ENCODE measurements at regions not wholly inside any gene's neighbourhood (a gene's known extent, or its start where the extent isn't known, plus 50 kb on each side); places are given as distances from the start of the nearest gene placed in this dataset.

DNA sequence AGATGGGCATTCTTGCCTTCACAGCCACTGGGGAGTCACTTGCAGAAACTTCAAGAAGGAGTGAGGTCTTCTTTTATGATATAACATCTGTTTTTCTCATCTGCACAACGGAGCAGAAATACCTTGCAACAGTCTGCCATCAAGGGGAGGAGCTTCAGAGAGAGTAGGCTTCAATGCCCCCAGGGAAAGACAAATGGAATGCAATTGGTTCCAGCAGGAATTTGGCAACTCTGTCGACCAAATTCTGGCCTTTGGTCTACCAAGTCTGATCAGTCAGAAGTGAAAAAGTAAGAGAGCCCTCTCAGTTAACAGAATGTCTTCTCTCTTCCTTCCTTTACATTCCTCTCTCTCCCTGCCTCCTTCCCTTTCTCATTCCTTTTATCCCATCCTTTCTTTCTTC is 229.3 kb downstream of the IDS start:
- no peak overlapping the region for H3K27ac ChIP-seq
- H3K9ac ChIP-seq (ENCODE audit: low read depth in 2 of 2, low read length in 2 of 2): no peak overlapping the region
- no peaks in the 10 kb centered on the region for H3K36me3 ChIP-seq
- H3K4me3 ChIP-seq: no peak overlapping the region
- no peak for DNase-seq
- H3K4me1 ChIP-seq: no peaks in the 10 kb centered on the region
- no peaks in the 10 kb centered on the region for H3K27me3 ChIP-seq
- no peaks in the 10 kb centered on the region for H3K9me3 ChIP-seq
- TF ChIP-seq, protein P1, sequence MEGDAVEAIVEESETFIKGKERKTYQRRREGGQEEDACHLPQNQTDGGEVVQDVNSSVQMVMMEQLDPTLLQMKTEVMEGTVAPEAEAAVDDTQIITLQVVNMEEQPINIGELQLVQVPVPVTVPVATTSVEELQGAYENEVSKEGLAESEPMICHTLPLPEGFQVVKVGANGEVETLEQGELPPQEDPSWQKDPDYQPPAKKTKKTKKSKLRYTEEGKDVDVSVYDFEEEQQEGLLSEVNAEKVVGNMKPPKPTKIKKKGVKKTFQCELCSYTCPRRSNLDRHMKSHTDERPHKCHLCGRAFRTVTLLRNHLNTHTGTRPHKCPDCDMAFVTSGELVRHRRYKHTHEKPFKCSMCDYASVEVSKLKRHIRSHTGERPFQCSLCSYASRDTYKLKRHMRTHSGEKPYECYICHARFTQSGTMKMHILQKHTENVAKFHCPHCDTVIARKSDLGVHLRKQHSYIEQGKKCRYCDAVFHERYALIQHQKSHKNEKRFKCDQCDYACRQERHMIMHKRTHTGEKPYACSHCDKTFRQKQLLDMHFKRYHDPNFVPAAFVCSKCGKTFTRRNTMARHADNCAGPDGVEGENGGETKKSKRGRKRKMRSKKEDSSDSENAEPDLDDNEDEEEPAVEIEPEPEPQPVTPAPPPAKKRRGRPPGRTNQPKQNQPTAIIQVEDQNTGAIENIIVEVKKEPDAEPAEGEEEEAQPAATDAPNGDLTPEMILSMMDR (IDR thresholded peaks at IDR 0.05): no peak
- intact Hi-C loops (cut with DNase I): no loop called here

DNA sequence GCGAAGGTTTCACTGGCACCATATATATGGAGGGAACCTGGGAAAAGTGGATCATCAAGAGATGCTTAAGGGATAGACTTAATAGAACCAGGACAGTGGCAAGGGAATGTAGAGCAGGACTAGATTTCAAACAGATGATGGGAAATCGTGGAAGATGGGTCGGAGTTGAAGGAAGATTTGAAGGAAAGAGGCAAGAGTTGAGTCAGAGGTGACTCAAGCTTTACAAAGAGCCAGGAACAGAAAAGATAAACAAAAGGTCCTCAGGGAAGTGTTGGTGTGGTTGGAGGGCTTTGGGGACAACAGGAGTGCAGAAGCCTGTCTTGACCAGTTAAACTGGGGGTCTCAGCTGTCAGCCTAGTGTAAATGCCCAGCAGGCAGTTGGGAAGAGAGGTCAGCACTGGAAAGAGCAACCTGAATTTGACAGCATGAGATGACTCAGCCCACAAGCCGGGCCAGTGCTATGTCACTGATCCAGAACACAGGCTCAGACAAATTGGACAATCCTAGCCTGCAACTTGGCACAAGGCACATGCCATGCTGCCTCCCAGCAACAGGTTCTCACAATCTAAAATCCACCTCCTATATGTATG is 230.5 kb downstream of the IDS start:
- H3K4me1 ChIP-seq: no peaks in the 10 kb centered on the region
- no peak for DNase-seq
- no peaks in the 10 kb centered on the region for H3K27me3 ChIP-seq
- H3K9ac ChIP-seq (ENCODE audit: low read depth in 2 of 2, low read length in 2 of 2): no peak overlapping the region
- H3K27ac ChIP-seq: no peak overlapping the region
- H3K9me3 ChIP-seq: no peaks in the 10 kb centered on the region
- H3K36me3 ChIP-seq: no peaks in the 10 kb centered on the region
- intact Hi-C loops (cut with DNase I): no loop called here
- no peak overlapping the region for H3K4me3 ChIP-seq
- TF ChIP-seq, protein P1 (IDR thresholded peaks at IDR 0.05): no peak

DNA sequence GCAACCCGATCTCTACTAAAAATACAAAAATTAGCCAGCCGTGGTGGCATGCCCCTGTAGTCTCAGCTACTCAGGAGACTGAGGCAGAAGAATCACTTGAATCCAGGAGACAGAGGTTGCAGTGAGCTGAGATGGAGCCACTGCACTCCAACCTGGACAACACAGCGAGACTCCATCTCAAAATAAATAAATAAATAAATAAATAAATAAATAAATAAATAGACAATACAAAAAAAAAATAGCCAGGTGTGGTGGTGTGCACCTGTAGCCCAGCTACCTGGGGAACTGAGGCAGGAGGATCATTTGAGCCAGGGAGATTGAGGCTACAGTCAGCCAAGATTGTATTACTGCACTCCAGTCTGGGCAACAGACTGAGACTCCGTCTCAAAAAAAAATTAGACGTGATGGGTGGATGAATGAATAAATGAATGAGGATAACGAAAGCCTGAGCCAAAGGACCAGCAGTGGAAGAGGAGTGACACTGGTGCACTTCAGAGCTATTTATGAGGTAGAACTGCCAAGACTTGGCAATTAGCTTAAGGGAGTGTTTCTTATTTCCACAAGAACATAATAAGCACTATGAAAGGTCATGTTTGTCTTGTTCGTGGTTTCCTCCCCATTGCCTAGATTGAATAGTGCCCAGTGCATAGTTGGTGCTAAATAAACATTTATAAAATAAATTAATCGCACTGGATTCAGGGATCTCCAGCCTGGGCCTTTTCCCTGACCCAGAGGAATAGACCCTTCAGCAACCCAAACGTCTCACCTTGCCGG is 232.2 kb downstream of the IDS start:
- Histone ChIP-seq H3K9ac (ENCODE audit: low read depth in 2 of 2, low read length in 2 of 2) (no peak overlapping the region), H3K27me3 (no peaks in the 10 kb centered on the region), H3K4me1 (no peaks in the 10 kb centered on the region), H3K27ac (no peak overlapping the region), H3K9me3 (no peaks in the 10 kb centered on the region), H3K36me3 (no peaks in the 10 kb centered on the region), H3K4me3 (no peak overlapping the region)
- intact Hi-C loops (cut with DNase I): no loop called here
- no peak for DNase-seq
- TF ChIP-seq, protein P1 (IDR thresholded peaks at IDR 0.05): no peak

DNA sequence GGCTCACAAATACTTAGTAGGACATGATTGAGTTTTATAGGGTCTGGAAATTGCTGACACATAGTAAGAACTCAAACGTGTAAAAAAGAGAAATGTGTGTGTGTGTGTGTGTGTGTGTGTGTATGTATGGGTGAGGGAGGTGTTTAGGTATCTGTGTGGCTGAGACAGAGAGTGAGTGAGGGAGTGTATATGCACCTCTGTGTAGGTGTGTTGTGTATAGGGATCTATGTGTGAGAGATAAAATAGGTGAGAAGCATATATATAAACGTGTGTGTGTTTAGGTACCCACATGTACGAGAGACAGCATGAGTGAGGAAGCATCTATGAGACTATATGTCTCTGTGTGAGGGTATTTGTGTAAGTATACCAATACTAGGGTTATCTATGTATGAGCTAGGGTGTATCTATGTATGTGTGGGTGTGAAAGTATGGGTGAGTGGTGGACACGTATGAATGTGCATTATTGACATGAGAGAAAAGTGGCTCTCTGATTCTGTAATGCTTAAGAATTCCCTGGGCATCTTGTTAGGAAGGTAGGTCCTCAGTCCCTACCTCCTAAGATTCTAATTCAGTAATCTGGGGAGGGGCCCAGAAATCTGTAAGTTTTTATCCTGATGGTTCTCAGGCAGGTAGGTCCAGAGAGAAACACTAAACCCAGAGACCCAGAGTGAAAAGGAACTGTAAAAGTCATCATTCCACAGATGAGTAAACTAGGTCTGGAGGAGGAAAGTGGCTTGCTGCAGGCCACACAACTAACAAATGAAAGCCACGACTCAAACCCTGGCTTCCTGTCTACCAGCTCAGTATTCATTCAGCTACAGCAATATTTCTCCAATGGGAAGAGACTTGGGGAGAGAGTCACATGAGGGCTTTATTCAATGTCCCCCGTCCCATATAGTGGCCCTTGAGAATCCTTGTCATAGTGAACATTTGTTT is 237.0 kb downstream of the IDS start:
- TF ChIP-seq, protein P1 (IDR thresholded peaks at IDR 0.05): no peak
- Histone ChIP-seq H3K9me3 (no peaks in the 10 kb centered on the region), H3K4me3 (no peak overlapping the region), H3K27ac (no peak overlapping the region), H3K36me3 (no peaks in the 10 kb centered on the region), H3K27me3 (no peaks in the 10 kb centered on the region), H3K4me1 (no peaks in the 10 kb centered on the region), H3K9ac (ENCODE audit: low read depth in 2 of 2, low read length in 2 of 2) (no peak overlapping the region)
- no peak for DNase-seq
- intact Hi-C loops (cut with DNase I): no loop called here

DNA sequence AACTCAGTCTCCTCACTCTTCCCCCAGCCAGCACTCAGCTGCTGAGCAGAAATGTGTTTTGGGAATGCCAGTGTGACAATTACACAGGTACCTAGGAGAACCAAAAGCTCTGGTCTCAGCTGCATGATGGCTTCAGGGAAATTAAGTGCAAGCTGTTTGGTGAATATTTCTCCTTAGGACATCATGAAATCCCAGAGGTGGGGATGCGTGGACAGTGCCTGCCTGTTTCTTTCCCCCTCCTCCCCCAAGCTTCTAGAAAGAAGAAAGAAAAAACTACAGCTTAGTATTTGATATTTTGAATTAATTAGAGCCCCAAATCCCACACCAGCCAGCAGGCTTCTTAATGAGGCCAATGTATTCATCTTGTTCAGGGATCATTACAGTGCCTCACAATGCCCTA is 243.0 kb downstream of the IDS start:
- intact Hi-C loops (cut with DNase I): no loop called here
- no peak for DNase-seq
- no peaks in the 10 kb centered on the region for H3K9me3 ChIP-seq
- H3K4me1 ChIP-seq: no peaks in the 10 kb centered on the region
- H3K27ac ChIP-seq: no peak overlapping the region
- TF ChIP-seq, protein P1 (IDR thresholded peaks at IDR 0.05): no peak
- H3K9ac ChIP-seq (ENCODE audit: low read depth in 2 of 2, low read length in 2 of 2): no peak overlapping the region
- H3K27me3 ChIP-seq: no peaks in the 10 kb centered on the region
- H3K4me3 ChIP-seq: no peak overlapping the region
- no peaks in the 10 kb centered on the region for H3K36me3 ChIP-seq
